Endothelial cell of umbilical vein (primary cell): ENCODE measurements at regions not wholly inside any gene's neighbourhood (a gene's known extent, or its start where the extent isn't known, plus 50 kb on each side); places are given as distances from the start of the nearest gene placed in this dataset.

Source experiments
- EZH2 ChIP-seq: IDR thresholded peaks from 2 replicates; pipeline ENCODE4 v1.6.1; 2012; ENCODE audit warnings: borderline replicate concordance, low read depth, mild to moderate bottlenecking, moderate library complexity, low read length, inconsistent platforms; ENCODE audit not compliant: severe bottlenecking
- JUN ChIP-seq: IDR thresholded peaks from 2 replicates; pipeline ENCODE4 v1.6.1; 2011; ENCODE audit warnings: borderline replicate concordance, low read depth; ENCODE audit not compliant: insufficient read length, insufficient read depth
- MAX ChIP-seq: IDR thresholded peaks from 2 replicates; pipeline ENCODE4 v1.6.1; 2011; ENCODE audit not compliant: insufficient read depth, insufficient read length
- POLR2A ChIP-seq: IDR thresholded peaks from 2 replicates; pipeline ENCODE4 v1.6.1; 2012; ENCODE audit warnings: low read depth, mild to moderate bottlenecking, control low read depth, low read length
- POLR2AphosphoS5 ChIP-seq: IDR thresholded peaks from 2 replicates; pipeline ENCODE4 v1.6.1; 2012; ENCODE audit warnings: low read depth, mild to moderate bottlenecking, control low read depth, low read length, moderate library complexity; ENCODE audit not compliant: insufficient read depth
- TF ChIP-seq, protein P1 (sequence below), 2 donors: IDR thresholded peaks; 1 replicate in 1 of 2; 2 replicates in 1 of 2; pipeline ENCODE4 v1.5.1; 2011; ENCODE audit warnings: low read length in 2 of 2, mild to moderate bottlenecking in 2 of 2, moderate library complexity in 2 of 2, control low read depth in 1 of 2, inconsistent platforms in 1 of 2, low read depth in 1 of 2; ENCODE audit not compliant: insufficient read depth in 1 of 2; ENCODE audit errors: extremely low read depth in 1 of 2

DNA sequence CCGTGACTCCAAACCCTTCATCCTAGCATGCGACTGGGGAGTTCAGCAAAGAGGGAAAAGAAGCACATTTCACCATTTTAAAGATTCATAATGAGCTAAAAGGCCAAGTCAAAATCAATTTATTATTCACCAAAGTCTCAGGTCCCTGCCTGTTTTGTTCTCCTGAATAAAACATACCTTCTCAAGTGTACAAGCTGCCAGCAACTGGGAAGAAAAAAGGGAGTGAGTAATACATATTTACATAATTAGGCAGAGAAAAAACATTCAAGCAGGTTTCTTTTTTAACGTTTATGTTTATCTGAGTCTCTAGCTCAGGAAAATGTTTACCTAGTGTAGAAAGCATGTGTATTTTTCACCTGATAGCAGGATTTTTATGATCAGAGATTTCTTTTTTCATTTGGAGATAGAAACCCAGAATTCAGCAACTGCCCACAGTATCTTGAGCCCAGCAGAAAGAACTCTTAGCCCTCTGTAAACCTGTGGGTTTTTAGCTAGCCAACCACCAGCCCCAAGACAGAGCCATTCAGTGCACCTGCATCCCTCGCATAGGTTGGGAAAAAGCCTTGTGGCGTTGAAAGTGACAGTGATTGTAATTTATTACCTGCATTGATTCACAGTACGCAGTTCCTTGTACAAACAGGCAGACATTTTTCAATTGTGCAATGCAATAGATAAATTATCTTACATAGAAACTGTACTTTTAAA is 117.9 kb upstream of the GRIA1 start:
- no peak for TF ChIP-seq EZH2
- TF ChIP-seq, protein P1, sequence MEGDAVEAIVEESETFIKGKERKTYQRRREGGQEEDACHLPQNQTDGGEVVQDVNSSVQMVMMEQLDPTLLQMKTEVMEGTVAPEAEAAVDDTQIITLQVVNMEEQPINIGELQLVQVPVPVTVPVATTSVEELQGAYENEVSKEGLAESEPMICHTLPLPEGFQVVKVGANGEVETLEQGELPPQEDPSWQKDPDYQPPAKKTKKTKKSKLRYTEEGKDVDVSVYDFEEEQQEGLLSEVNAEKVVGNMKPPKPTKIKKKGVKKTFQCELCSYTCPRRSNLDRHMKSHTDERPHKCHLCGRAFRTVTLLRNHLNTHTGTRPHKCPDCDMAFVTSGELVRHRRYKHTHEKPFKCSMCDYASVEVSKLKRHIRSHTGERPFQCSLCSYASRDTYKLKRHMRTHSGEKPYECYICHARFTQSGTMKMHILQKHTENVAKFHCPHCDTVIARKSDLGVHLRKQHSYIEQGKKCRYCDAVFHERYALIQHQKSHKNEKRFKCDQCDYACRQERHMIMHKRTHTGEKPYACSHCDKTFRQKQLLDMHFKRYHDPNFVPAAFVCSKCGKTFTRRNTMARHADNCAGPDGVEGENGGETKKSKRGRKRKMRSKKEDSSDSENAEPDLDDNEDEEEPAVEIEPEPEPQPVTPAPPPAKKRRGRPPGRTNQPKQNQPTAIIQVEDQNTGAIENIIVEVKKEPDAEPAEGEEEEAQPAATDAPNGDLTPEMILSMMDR (IDR thresholded peaks at IDR 0.05; ENCODE audit: extremely low read depth in 1 of 2, insufficient read depth in 1 of 2, low read depth in 1 of 2, low read length in 2 of 2): no peak
- no peak for TF ChIP-seq POLR2AphosphoS5
- TF ChIP-seq POLR2A: no peak
- no peak for TF ChIP-seq JUN
- no peak for TF ChIP-seq MAX
